DND-41 (cell line): ENCODE measurements at regions not wholly inside any gene's neighbourhood (a gene's known extent, or its start where the extent isn't known, plus 50 kb on each side); places are given as distances from the start of the nearest gene placed in this dataset.

ENCODE experiments used
- CTCF ChIP-seq: IDR thresholded peaks from 2 replicates; pipeline ENCODE4 v1.5.1; 2012; ENCODE audit warnings: borderline replicate concordance, low read length, moderate library complexity, mild to moderate bottlenecking; ENCODE audit not compliant: poor library complexity, severe bottlenecking; ENCODE audit errors: extremely low read depth
- EZH2 ChIP-seq: IDR thresholded peaks from 3 replicates; pipeline ENCODE4 v1.6.1; 2012; ENCODE audit warnings: borderline replicate concordance, low read depth, mild to moderate bottlenecking, moderate library complexity, low read length, inconsistent platforms; ENCODE audit not compliant: severe bottlenecking

- TF ChIP-seq CTCF (no peak), EZH2 (no peak)
Observed at GRCh38 chr10:85187047-85187446, 858.7 kb downstream of the CCSER2 start.
